H54 (cell line): ENCODE measurements at regions not wholly inside any gene's neighbourhood (a gene's known extent, or its start where the extent isn't known, plus 50 kb on each side); places are given as distances from the start of the nearest gene placed in this dataset.

ENCODE experiments used
- DNase-seq: peaks from one replicate; pipeline ENCODE4 v3.0.0; 2011; ENCODE audit warnings: low spot score, mixed read lengths; ENCODE audit not compliant: insufficient read length
- FAIRE-seq: peaks from 3 replicates; lab custom pipeline; 2011; peaks lifted over from hg19 to GRCh38; lab: Jason Lieb, UNC
- POLR2A ChIP-seq: IDR thresholded peaks from 2 replicates; pipeline ENCODE4 v1.6.1; 2011; ENCODE audit warnings: low read depth, mild to moderate bottlenecking, low read length

DNA sequence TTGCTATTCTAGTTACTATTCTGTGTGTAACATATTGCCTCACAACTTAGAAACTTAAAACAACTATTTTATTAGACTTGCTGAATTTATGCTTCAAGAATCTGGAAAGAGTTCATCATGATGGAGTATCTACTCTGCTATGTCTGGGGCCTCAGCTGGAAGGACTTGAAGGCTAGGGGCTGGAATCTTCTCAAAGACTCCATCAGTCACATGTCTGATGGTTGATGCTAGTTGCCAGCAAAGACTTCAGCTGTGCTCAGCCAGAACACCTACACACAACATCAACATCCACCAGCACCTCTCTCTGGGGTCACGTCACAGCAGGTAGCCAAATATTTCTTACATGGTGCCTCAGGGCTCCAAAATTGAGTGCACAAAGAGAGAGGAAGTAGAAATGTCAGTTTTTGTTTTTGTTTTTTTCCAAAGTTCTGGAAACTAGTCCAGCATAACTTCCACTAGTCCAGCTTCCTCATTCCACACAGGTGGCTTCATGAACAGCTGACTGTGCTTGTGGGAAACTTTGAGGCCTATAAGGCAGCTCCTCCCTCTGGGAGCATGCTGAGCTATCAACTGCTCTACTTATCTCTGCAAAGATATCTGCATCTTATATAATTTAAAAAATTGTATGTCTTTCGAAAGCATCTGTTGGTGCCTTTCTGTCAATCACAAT is 325.4 kb upstream of the AGTR1 start:
- no peak for TF ChIP-seq POLR2A
- DNase-seq (no peak), FAIRE-seq (no peak)

- TF ChIP-seq POLR2A, result no peak
- FAIRE-seq (no peak), DNase-seq (no peak)
Observed at GRCh38 chr3:148373961-148374360, 323.7 kb upstream of the AGTR1 start.

DNA sequence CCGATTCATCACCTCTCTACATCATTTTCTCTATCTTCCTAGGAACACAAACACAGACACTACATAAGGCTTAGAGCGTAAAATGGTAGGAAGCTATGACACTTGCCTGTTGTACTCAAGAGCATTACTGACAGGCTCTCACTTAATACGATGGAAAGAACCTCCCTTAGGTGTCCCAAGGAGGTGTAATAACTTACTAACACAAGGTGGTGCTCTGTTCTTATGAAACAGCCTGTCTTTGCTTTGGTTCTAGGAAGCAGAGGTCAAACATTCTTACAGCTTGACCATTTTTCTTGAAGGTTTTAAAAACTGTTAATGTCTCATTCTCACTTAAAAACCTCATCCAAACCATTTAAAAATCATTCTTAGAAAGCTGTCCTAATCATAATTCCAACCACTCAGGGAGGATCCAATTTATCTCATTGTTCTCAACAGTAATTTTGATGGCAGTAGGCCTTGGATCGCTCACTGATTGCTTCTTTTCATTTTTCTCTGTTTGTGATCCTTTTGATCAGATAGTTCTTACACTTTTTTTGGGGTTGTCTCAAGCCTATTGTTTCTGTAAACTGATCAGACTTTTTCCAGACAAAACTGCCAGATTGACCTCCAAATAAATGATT is 317.8 kb upstream of the AGTR1 start:
- FAIRE-seq (peak; percentile 93), DNase-seq (no peak)
- TF ChIP-seq POLR2A, result no peak

DNA sequence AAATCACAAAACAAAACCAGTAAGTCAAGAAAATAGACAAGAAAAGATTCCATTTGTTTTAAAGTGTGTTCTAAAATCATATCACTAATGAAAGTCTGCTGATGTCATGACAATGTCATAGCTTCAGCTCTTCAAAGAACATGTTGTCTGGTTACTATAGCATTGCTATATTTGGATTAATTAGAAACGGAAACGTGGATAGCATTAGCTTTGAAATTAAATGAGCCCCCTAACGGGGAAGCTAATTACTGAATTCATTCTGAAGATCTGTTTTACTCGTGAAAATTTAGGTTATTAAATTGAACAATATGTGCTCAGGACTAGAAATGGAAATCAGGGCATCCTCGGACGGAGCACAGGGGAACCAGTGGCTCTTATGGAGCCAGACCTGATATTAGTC is 316.7 kb upstream of the AGTR1 start:
- no peak for FAIRE-seq
- no peak for DNase-seq
- TF ChIP-seq POLR2A, result no peak

DNA sequence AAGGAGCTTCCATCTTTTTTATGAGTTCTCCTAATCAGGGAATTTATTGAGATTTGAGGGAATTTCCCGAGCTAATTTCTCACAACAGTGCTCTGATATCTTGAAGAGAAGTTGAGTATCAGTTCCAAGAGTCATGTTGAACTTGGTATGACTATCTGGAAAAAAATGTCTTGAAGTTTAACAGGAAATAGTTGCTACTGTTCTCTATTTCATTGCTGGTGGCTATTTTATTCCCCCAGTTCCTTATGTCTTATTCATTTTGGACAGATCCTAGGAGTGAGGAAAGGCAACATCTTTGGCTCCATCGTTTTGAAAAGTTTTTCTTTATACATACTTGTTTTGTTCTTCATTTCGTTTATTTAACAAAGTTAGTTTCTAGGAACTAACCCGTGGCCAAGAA is 307.8 kb upstream of the AGTR1 start:
- TF ChIP-seq POLR2A, result no peak
- DNase-seq (no peak), FAIRE-seq (no peak)

- TF ChIP-seq POLR2A, result no peak
- FAIRE-seq, result no peak
- DNase-seq, result no peak
Observed at GRCh38 chr3:148395821-148396220, 301.9 kb upstream of the AGTR1 start.

- DNase-seq, result no peak
- no peak for FAIRE-seq
- TF ChIP-seq POLR2A, result no peak
Observed at GRCh38 chr3:148400754-148401153, 296.9 kb upstream of the AGTR1 start.

GRCh38 chr3:148408667-148409066 is 289.0 kb upstream of the AGTR1 start:
- FAIRE-seq, result no peak
- no peak for DNase-seq
- no peak for TF ChIP-seq POLR2A

GRCh38 chr3:148420242-148420641 is 277.5 kb upstream of the AGTR1 start:
- no peak for TF ChIP-seq POLR2A
- DNase-seq, result no peak
- no peak for FAIRE-seq

DNA sequence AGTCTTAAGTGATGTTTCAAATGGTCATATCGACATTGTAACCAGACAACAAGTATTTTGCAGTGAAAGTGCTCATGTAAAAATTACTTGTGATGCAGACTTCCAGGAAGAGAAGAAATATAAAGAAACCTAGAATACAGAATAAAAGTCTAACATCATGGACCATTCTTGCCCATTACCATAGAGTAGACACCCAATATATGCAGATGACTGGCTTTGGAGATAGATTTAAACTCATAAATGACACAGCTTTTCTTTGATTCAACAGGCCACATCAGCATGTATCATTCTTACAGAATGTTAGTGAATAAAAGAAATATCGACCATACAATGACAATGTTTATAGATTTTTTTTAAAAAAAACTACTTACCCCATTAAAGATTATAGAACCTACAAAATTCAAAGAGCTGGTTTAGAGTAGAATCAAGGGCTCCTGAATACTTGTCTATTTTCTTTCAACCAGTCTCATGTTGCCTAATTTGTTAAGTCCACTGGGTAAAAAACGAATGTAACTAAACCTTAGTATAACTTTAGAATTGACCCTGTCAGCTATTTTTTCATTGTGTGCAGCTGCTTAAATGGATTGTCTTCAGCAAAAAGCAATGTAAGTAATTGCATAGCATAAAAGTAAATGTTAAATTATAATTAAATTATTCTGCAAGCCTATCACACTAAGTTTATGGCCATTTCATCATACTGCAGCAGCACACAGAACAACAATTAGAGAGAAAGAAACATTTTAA is 268.7 kb upstream of the AGTR1 start:
- DNase-seq, result no peak
- no peak for FAIRE-seq
- no peak for TF ChIP-seq POLR2A

DNA sequence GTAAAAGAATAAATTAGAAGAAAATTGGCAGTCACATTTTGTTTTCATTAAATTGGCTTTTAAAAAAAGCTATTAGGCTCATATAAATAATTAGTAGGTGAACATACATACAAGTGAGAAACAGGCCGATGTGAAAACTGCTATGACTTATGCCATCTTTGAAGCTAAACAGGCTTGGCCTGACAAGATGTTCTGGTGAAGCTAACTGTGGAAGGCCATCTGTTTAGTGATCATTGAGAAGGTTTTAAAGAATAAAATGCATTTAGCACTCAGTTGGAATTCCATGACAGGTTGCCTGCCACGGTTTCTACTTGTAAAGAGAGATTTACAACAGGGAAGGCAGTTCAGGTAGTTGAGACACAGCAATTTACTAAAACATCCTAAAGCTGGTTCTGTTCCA is 264.0 kb upstream of the AGTR1 start:
- no peak for DNase-seq
- FAIRE-seq, result no peak
- TF ChIP-seq POLR2A, result no peak

- DNase-seq (no peak), FAIRE-seq (no peak)
- TF ChIP-seq POLR2A, result no peak
Observed at GRCh38 chr3:148435534-148435933, 262.2 kb upstream of the AGTR1 start.

DNA sequence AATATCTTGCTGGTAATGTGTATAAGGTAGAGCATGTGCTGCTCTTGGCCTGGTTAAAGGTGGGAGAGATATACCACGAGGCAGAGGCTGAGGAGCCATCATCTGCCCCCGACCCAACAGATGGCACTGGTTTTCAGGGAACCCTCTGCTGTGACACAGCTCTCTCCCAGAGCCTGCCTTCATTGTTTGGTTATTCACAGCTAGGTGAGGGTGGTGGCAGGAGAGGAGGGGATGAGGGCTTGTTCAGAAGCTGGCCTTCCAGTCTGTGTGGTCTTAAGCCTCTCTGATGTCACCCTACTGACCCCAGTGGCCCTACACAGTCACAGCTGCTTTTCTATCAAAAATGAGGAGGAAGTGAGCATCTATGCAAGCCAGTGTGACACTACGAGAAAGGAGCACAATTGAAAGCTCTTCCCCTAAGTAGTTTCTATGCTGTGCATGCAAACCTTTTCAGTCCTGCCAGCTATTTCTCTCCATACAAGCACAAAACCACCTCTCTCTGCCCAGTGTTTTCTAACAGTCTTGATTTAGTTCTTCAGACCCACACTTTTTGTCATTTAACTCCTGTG is 258.4 kb upstream of the AGTR1 start:
- FAIRE-seq (no peak), DNase-seq (no peak)
- TF ChIP-seq POLR2A, result no peak

DNA sequence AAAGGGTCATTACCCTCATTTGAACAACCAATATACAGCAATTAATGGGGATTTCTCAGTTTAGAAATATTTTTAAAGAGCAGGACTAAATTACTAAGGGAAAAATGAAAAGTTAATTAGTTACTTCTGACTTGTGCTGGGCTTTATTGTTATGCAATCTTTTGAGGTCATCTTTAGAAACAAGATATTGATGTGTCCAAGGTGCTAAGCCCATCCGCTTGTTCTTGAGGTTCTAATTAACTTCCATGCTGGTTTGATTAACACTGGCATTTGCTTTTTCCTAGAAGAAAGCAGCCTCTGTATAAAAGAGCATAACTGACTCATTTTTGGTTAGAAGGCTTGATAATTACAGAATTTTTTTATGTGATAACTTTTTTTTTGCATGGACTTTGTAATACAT is 256.5 kb upstream of the AGTR1 start:
- no peak for FAIRE-seq
- DNase-seq, result no peak
- no peak for TF ChIP-seq POLR2A
